IMR-90 (cell line): ENCODE measurements at regions not wholly inside any gene's neighbourhood (a gene's known extent, or its start where the extent isn't known, plus 50 kb on each side); places are given as distances from the start of the nearest gene placed in this dataset.

Source experiments
- CEBPB ChIP-seq: IDR thresholded peaks from 2 replicates; pipeline ENCODE4 v1.6.1; 2012; ENCODE audit warnings: low read depth, low read length, improper control_type of control experiment
- CHD1 ChIP-seq: IDR thresholded peaks from 2 replicates; pipeline ENCODE4 v1.6.1; 2012; ENCODE audit warnings: low read depth, low read length, improper control_type of control experiment
- CTCF ChIP-seq: conservative IDR thresholded peaks from 2 replicates; pipeline ENCODE4 v1.5.1; 2012; ENCODE audit warnings: mild to moderate bottlenecking, low read depth, low read length, improper control_type of control experiment
- MAFK ChIP-seq: IDR thresholded peaks from 2 replicates; pipeline ENCODE4 v1.6.1; 2012; ENCODE audit warnings: low read depth, low read length, improper control_type of control experiment
- MAZ ChIP-seq: IDR thresholded peaks from 2 replicates; pipeline ENCODE4 v1.6.1; 2012; ENCODE audit warnings: low read depth, mild to moderate bottlenecking, low read length, improper control_type of control experiment, moderate library complexity, borderline replicate concordance
- MXI1 ChIP-seq: IDR thresholded peaks from 2 replicates; pipeline ENCODE4 v1.6.1; 2012; ENCODE audit warnings: low read depth, mild to moderate bottlenecking, low read length, moderate library complexity, borderline replicate concordance
- NFE2L2 ChIP-seq: fragments of 150-350 bp; IDR thresholded peaks from 2 replicates; pipeline ENCODE4 v1.6.1; 2016; ENCODE audit warnings: low read depth, mild to moderate bottlenecking, low read length
- POLR2A ChIP-seq: IDR thresholded peaks from 2 replicates; pipeline ENCODE4 v1.6.1; 2012; ENCODE audit warnings: mild to moderate bottlenecking, low read depth, low read length
- RAD21 ChIP-seq: IDR thresholded peaks from 2 replicates; pipeline ENCODE4 v1.6.1; 2012; ENCODE audit warnings: low read length, improper control_type of control experiment
- RCOR1 ChIP-seq: IDR thresholded peaks from 2 replicates; pipeline ENCODE4 v1.6.1; 2012; ENCODE audit warnings: mild to moderate bottlenecking, low read length, improper control_type of control experiment; ENCODE audit not compliant: insufficient replicate concordance
- RFX5 ChIP-seq: IDR thresholded peaks from 2 replicates; pipeline ENCODE4 v1.8.0; 2012; ENCODE audit warnings: low read depth, mild to moderate bottlenecking, low read length, moderate library complexity
- USF2 ChIP-seq: fragments of 150-350 bp; IDR thresholded peaks from 2 replicates; pipeline ENCODE4 v1.6.1; 2017; ENCODE audit warnings: mild to moderate bottlenecking, antibody characterized with exemption, low read length, low read depth

GRCh38 chr16:49201118-49201517 lies 80.5 kb downstream of the CBLN1 start:
- TF ChIP-seq MAZ (no peak), RAD21 (no peak), RFX5 (no peak), CTCF (no peak), USF2 (no peak), POLR2A (no peak), MXI1 (no peak), MAFK (no peak), RCOR1 (no peak), NFE2L2 (no peak), CHD1 (no peak), CEBPB (no peak)
